HepG2 (cell line): ENCODE measurements at regions not wholly inside any gene's neighbourhood (a gene's known extent, or its start where the extent isn't known, plus 50 kb on each side); places are given as distances from the start of the nearest gene placed in this dataset.

Experiments
- ATAC-seq: fragments of 200-7000 bp; cut with Tn5 transposase; 3 replicates; pipeline ENCODE4 v1.9.1; 2020; ENCODE audit warnings: mild to moderate bottlenecking, moderate library complexity
- BruUV-seq: library from RNA; stranded (reverse); fragments of 400-500 nt; replicated peaks from 2 replicates; lab custom pipeline; 2021; lab: Mats Ljungman, UMichigan
- CTCF ChIA-PET: fragments of 300-600 bp; formaldehyde crosslinking; extraction: SDS; loops from one replicate; lab custom pipeline; 2021; ENCODE audit warnings: low total read pairs, inconsistent platforms, low intra/inter-chr PET ratio; lab: Yijun Ruan, JAX
- POLR2A ChIA-PET: fragments of 350-600 bp; sonication (Branson Sonifier 250); formaldehyde crosslinking; loops from one replicate; lab custom pipeline; 2020; ENCODE audit warnings: antibody characterized with exemption, inconsistent platforms; lab: Yijun Ruan, JAX
- DNase-seq: peaks from one replicate; pipeline ENCODE4 v3.0.0-alpha.2; 2015; ENCODE audit warnings: low spot score
- FAIRE-seq: peaks from 3 replicates; lab custom pipeline; 2011; peaks lifted over from hg19 to GRCh38; lab: Jason Lieb, UNC
- H2AFZ ChIP-seq: one replicate; pipeline ENCODE4 v1.6.1; 2011; ENCODE audit warnings: low read length, inconsistent platforms
- H3K27ac ChIP-seq: fragments of 300-600 bp; 3 replicates; pipeline ENCODE4 v1.8.0; 2011; ENCODE audit warnings: mixed run types, mild to moderate bottlenecking, mixed read lengths, low read length, inconsistent platforms; ENCODE audit not compliant: insufficient read depth; ENCODE audit errors: extremely low read length
- H3K27me3 ChIP-seq, 2 experiments: fragments of 200-600 bp in 1 of 2; 2 replicates in 1 of 2; 3 replicates in 1 of 2; pipeline versions ENCODE4 v1.6.0 to v1.8.0; 2011; ENCODE audit warnings: low read length in 2 of 2, mild to moderate bottlenecking in 2 of 2, moderate library complexity in 2 of 2, inconsistent platforms in 1 of 2; ENCODE audit not compliant: insufficient read depth in 2 of 2, control insufficient read depth in 1 of 2
- H3K36me3 ChIP-seq, 2 experiments: fragments of 200-600 bp in 1 of 2; replicated peaks in 1 of 2; 2 replicates in 1 of 2; 3 replicates in 1 of 2; pipeline versions ENCODE4 v1.5.1 to v1.8.0; 2011; ENCODE audit warnings: low read length in 2 of 2, inconsistent platforms in 1 of 2; ENCODE audit not compliant: insufficient read depth in 2 of 2, control insufficient read depth in 1 of 2
- H3K4me1 ChIP-seq: 2 replicates; pipeline ENCODE4 v1.5.1; 2012; ENCODE audit warnings: low read length, inconsistent platforms; ENCODE audit not compliant: insufficient read depth
- H3K4me2 ChIP-seq: 2 replicates; pipeline ENCODE4 v1.6.0; 2011; ENCODE audit warnings: low read depth, low read length, inconsistent platforms
- H3K4me3 ChIP-seq, 3 experiments: fragments of 200-600 bp in 1 of 3; sonication (generic), shearing (Covaris generic) in 1 of 3; replicated peaks in 1 of 3; 2 replicates each; pipeline ENCODE4 v1.5.1; 2011 to 2016; ENCODE audit warnings: low read length in 3 of 3, inconsistent platforms in 2 of 3, low read depth in 2 of 3, mild to moderate bottlenecking in 2 of 3, control low read depth in 1 of 3, mixed read lengths in 1 of 3; ENCODE audit not compliant: insufficient read depth in 1 of 3
- H3K79me2 ChIP-seq: one replicate; pipeline ENCODE4 v1.6.1; 2011; ENCODE audit warnings: low read length, inconsistent platforms; ENCODE audit not compliant: insufficient read depth
- H3K9ac ChIP-seq: 2 replicates; pipeline ENCODE4 v1.6.0; 2011; ENCODE audit warnings: mild to moderate bottlenecking, low read depth, low read length, inconsistent platforms; ENCODE audit not compliant: insufficient read depth
- H3K9me3 ChIP-seq: 2 replicates; pipeline ENCODE4 v1.5.1; 2012; ENCODE audit warnings: mild to moderate bottlenecking, low read length
- H4K20me1 ChIP-seq: 2 replicates; pipeline ENCODE4 v1.6.0; 2011; ENCODE audit warnings: inconsistent platforms, mild to moderate bottlenecking, low read length, moderate library complexity; ENCODE audit not compliant: insufficient read depth
- BCL6 ChIP-seq: IDR thresholded peaks from 2 replicates; pipeline ENCODE4 v1.6.1; 2016; ENCODE audit warnings: missing genetic modification reagents, missing compliant biosample characterization
- EED ChIP-seq: sonication (generic); formaldehyde crosslinking; IDR thresholded peaks from 2 replicates; pipeline ENCODE4 v1.5.0; 2020; ENCODE audit warnings: mild to moderate bottlenecking, missing genetic modification reagents
- ESRRA ChIP-seq: sonication (generic); formaldehyde crosslinking; IDR thresholded peaks from 2 replicates; pipeline ENCODE4 v1.5.1; 2020; ENCODE audit warnings: mild to moderate bottlenecking, low read depth, missing genetic modification reagents
- POLR2AphosphoS2 ChIP-seq: IDR thresholded peaks from 2 replicates; pipeline ENCODE4 v1.6.1; 2011; ENCODE audit warnings: low read depth, low read length, improper control_type of control experiment
- RAD21 ChIP-seq: fragments of 450-650 bp; formaldehyde crosslinking; IDR thresholded peaks from 2 replicates; pipeline ENCODE4 v1.5.0; 2020; ENCODE audit warnings: mild to moderate bottlenecking
- STAG1 ChIP-seq: sonication (generic); formaldehyde crosslinking; IDR thresholded peaks from 2 replicates; pipeline ENCODE4 v1.4.0; 2020; ENCODE audit warnings: missing genetic modification reagents
- ZNF10 ChIP-seq: sonication (generic); formaldehyde crosslinking; IDR thresholded peaks from 2 replicates; pipeline ENCODE4 v1.4.0; 2020; ENCODE audit warnings: mild to moderate bottlenecking, low read depth, missing genetic modification reagents, borderline replicate concordance
- ZNF343 ChIP-seq: sonication (generic); formaldehyde crosslinking; IDR thresholded peaks from 2 replicates; pipeline ENCODE4 v1.4.0; 2020; ENCODE audit warnings: mild to moderate bottlenecking, missing genetic modification reagents
- ZNF569 ChIP-seq: sonication (generic); formaldehyde crosslinking; IDR thresholded peaks from 2 replicates; pipeline ENCODE4 v1.5.0; 2020; ENCODE audit warnings: mild to moderate bottlenecking, missing genetic modification reagents, moderate library complexity, borderline replicate concordance
- ZNF7 ChIP-seq: IDR thresholded peaks from 2 replicates; pipeline ENCODE4 v1.6.1; 2016; ENCODE audit warnings: missing biosample characterization, missing genetic modification reagents
- ZNF720 ChIP-seq: sonication (generic); formaldehyde crosslinking; IDR thresholded peaks from 2 replicates; pipeline ENCODE4 v1.4.0; 2020; ENCODE audit warnings: missing genetic modification reagents
- WGBS: methylation state at CpG from one replicate; pipeline ENCODE4 v1.1.6; 2017; ENCODE audit warnings: low lambda C conversion rate; 5-methylcytosine and 5-hydroxymethylcytosine counted together
- in situ Hi-C: cut with HindIII; loops from 2 replicates; pipeline ENCODE4 v1.10.0; 2017; ENCODE audit warnings: low pct_unique_long_range_greater_than_20kb; ENCODE audit not compliant: extremely low pct_ligation_motif_present
- intact Hi-C: fragments of 100-400 bp; cut with micrococcal nuclease; formaldehyde crosslinking; loops from one replicate; pipeline ENCODE4 v1.10.0; 2022; ENCODE audit not compliant: unreplicated experiment
- TF ChIP-seq, protein P1 (sequence below): IDR thresholded peaks from 2 replicates; pipeline ENCODE4 v1.6.1; 2016; ENCODE audit warnings: low read depth, borderline replicate concordance
- TF ChIP-seq, protein P2 (sequence below): sonication (generic); formaldehyde crosslinking; conservative IDR thresholded peaks from 2 replicates; pipeline ENCODE4 v1.8.0; 2022; ENCODE audit warnings: mild to moderate bottlenecking, moderate library complexity, missing genetic modification reagents
- TF ChIP-seq, protein P3 (sequence below): fragments of 450-650 bp; IDR thresholded peaks from 2 replicates; pipeline ENCODE4 v1.6.1; 2016

- Histone ChIP-seq H3K36me3 (no peaks in the 10 kb centered on the region), H3K4me2 (no peak overlapping the region), H3K4me3 (no peak overlapping the region), H3K9me3 (peaks cover 39% of the 10 kb centered on the region), H3K27ac (no peak overlapping the region), H3K27me3 (no peaks in the 10 kb centered on the region), H3K79me2 (no peaks in the 10 kb centered on the region), H2AFZ (no peak overlapping the region), H3K9ac (no peak overlapping the region), H3K4me1 (no peaks in the 10 kb centered on the region), H4K20me1 (no peaks in the 10 kb centered on the region)
- no peak for FAIRE-seq
- BruUV-seq: no TSS peak
- intact Hi-C loops (no loop called here), in situ Hi-C loops (loop anchor here (25.0 kb wide), 1 partner anchor 740 kb away; no protein-coding TSS in a partner anchor)
- DNase-seq: no peak
- ChIA-PET CTCF (no interaction called here), POLR2A (no interaction called here)
- WGBS: 6% methylated on average over 2 of the region's 2 CpGs
- TF ChIP-seq ZNF569 (CRISPR knock-in tag) (no peak), BCL6 (CRISPR knock-in tag) (no peak), POLR2AphosphoS2 (no peak)
- ATAC-seq: no peak
Observed at GRCh38 chr19:27971869-27972268, 1241.1 kb downstream of the UQCRFS1 start.

DNA sequence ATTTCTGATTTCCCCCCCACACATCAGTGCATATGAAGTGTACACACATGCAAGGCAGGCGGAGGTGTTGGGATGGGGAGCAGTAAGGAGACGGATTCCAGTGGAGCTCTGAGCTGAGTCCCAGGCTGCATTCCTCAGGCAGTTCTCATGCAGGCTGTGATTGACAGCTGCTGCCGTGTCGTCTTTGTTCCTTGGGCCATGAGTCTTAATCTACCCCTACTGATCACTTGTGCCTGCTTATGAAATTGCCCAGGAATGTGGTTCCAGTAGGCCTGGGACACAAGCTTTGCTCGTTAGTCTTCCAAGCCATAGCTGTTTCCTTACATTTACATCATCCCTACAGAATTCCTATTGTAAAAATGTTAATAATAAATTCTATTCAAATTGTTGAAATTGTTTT is 1241.9 kb downstream of the UQCRFS1 start:
- H3K4me2 ChIP-seq: no peak overlapping the region
- no peaks in the 10 kb centered on the region for H3K79me2 ChIP-seq
- no peaks in the 10 kb centered on the region for H4K20me1 ChIP-seq
- intact Hi-C loops: no loop called here
- POLR2A ChIA-PET: no interaction called here
- H3K4me3 ChIP-seq: no peak overlapping the region
- H2AFZ ChIP-seq: no peak overlapping the region
- H3K27me3 ChIP-seq: no peaks in the 10 kb centered on the region
- H3K4me1 ChIP-seq: no peaks in the 10 kb centered on the region
- no peak for ATAC-seq
- no peak for FAIRE-seq
- in situ Hi-C loops: loop anchor here (25.0 kb wide), 1 partner anchor 741 kb away; no protein-coding TSS in a partner anchor
- no peaks in the 10 kb centered on the region for H3K36me3 ChIP-seq
- 7% methylated on average over 2 of the region's 5 CpGs for WGBS
- peaks cover 31% of the 10 kb centered on the region for H3K9me3 ChIP-seq
- DNase-seq: no peak
- no TSS peak for BruUV-seq
- H3K9ac ChIP-seq: no peak overlapping the region
- no peak overlapping the region for H3K27ac ChIP-seq
- CTCF ChIA-PET: no interaction called here
- TF ChIP-seq ZNF720 (CRISPR knock-in tag) (no peak), RAD21 (CRISPR knock-in tag) (no peak), STAG1 (CRISPR knock-in tag) (no peak), ZNF7 (no peak), EED (CRISPR knock-in tag) (no peak), ZNF343 (CRISPR knock-in tag) (no peak), ESRRA (CRISPR knock-in tag) (no peak), ZNF10 (CRISPR knock-in tag) (no peak)
- TF ChIP-seq, protein P1, sequence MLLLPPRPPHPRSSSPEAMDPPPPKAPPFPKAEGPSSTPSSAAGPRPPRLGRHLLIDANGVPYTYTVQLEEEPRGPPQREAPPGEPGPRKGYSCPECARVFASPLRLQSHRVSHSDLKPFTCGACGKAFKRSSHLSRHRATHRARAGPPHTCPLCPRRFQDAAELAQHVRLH (CRISPR knock-in tag): no peak
- TF ChIP-seq, protein P2, sequence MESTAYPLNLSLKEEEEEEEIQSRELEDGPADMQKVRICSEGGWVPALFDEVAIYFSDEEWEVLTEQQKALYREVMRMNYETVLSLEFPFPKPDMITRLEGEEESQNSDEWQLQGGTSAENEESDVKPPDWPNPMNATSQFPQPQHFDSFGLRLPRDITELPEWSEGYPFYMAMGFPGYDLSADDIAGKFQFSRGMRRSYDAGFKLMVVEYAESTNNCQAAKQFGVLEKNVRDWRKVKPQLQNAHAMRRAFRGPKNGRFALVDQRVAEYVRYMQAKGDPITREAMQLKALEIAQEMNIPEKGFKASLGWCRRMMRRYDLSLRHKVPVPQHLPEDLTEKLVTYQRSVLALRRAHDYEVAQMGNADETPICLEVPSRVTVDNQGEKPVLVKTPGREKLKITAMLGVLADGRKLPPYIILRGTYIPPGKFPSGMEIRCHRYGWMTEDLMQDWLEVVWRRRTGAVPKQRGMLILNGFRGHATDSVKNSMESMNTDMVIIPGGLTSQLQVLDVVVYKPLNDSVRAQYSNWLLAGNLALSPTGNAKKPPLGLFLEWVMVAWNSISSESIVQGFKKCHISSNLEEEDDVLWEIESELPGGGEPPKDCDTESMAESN: no peak
- TF ChIP-seq, protein P3, sequence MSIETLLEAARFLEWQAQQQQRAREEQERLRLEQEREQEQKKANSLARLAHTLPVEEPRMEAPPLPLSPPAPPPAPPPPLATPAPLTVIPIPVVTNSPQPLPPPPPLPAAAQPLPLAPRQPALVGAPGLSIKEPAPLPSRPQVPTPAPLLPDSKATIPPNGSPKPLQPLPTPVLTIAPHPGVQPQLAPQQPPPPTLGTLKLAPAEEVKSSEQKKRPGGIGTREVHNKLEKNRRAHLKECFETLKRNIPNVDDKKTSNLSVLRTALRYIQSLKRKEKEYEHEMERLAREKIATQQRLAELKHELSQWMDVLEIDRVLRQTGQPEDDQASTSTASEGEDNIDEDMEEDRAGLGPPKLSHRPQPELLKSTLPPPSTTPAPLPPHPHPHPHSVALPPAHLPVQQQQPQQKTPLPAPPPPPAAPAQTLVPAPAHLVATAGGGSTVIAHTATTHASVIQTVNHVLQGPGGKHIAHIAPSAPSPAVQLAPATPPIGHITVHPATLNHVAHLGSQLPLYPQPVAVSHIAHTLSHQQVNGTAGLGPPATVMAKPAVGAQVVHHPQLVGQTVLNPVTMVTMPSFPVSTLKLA: no peak
